ENCODE measurements at regions not wholly inside any gene's neighbourhood (a gene's known extent, or its start where the extent isn't known, plus 50 kb on each side); places are given as distances from the start of the nearest gene placed in this dataset.
"Not testable (repeated sequence)": the region's sequence is repeated elsewhere in the genome, so short reads cannot be mapped to it uniquely, and the experiment has no call there.

DNA sequence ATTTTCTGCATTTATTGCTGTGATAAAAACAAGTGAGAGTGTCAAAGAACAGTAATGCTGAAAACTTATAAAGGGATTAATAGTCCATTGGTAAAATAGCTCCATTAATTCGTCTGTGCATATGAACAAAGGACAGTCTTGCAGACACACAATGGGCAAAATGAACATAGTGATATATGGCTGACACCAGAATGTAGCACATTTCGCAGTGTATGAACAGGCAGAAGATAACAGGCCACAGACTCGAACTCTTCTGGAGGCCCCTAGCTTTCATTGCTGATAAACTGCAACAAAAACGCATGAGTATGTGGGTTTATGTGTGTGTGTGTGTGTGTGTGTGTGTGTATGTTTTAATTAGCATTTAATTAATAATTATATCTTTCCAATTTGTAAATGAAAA, 354.8 kb downstream of the TAF11L14 start:
- Histone ChIP-seq H3K9me3 (ENCODE audit: control insufficient read depth in 2 of 2, low read length in 2 of 2) (no peaks in the 10 kb centered on the region), H3K9ac (ENCODE audit: low read depth in 1 of 2, low read length in 2 of 2) (no peak overlapping the region), H3K27me3 (ENCODE audit: control insufficient read depth in 2 of 2, insufficient read depth in 2 of 2, low read length in 2 of 2) (no peaks in the 10 kb centered on the region), H3K27ac (ENCODE audit: low read depth in 2 of 2, low read length in 2 of 2) (no peak overlapping the region), H3K4me1 (ENCODE audit: control insufficient read depth in 2 of 2, insufficient read depth in 2 of 2, low read length in 2 of 2) (no peaks in the 10 kb centered on the region), H3K4me3 (ENCODE audit: low read length in 2 of 2) (no peak overlapping the region), H3K36me3 (ENCODE audit: control insufficient read depth in 2 of 2, insufficient read depth in 2 of 2, low read length in 2 of 2) (no peaks in the 10 kb centered on the region)

GRCh38 chr5:17989567-17990563, 355.6 kb downstream of the TAF11L14 start:
- no peaks in the 10 kb centered on the region for H3K27me3 ChIP-seq (ENCODE audit: control insufficient read depth in 2 of 2, insufficient read depth in 2 of 2, low read length in 2 of 2)

GRCh38 chr5:17991775-17992174, 357.5 kb downstream of the TAF11L14 start:
- no peak overlapping the region for H3K4me3 ChIP-seq (ENCODE audit: low read length in 2 of 2)
- no peak overlapping the region for H3K9ac ChIP-seq (ENCODE audit: low read depth in 1 of 2, low read length in 2 of 2)
- no peaks in the 10 kb centered on the region for H3K4me1 ChIP-seq (ENCODE audit: control insufficient read depth in 2 of 2, insufficient read depth in 2 of 2, low read length in 2 of 2)
- H3K27me3 ChIP-seq (ENCODE audit: control insufficient read depth in 2 of 2, insufficient read depth in 2 of 2, low read length in 2 of 2) = no peaks in the 10 kb centered on the region
- H3K36me3 ChIP-seq (ENCODE audit: control insufficient read depth in 2 of 2, insufficient read depth in 2 of 2, low read length in 2 of 2) = no peaks in the 10 kb centered on the region
- H3K9me3 ChIP-seq (ENCODE audit: control insufficient read depth in 2 of 2, low read length in 2 of 2) = no peaks in the 10 kb centered on the region
- H3K27ac ChIP-seq (ENCODE audit: low read depth in 2 of 2, low read length in 2 of 2) = no peak overlapping the region

More at GRCh38 chr5:17989567-17990563, 355.6 kb downstream of the TAF11L14 start:
- Histone ChIP-seq H3K9ac (ENCODE audit: low read depth in 1 of 2, low read length in 2 of 2) (no peak overlapping the region), H3K4me1 (ENCODE audit: control insufficient read depth in 2 of 2, insufficient read depth in 2 of 2, low read length in 2 of 2) (no peaks in the 10 kb centered on the region), H3K9me3 (ENCODE audit: control insufficient read depth in 2 of 2, low read length in 2 of 2) (no peaks in the 10 kb centered on the region), H3K4me3 (ENCODE audit: low read length in 2 of 2) (no peak overlapping the region), H3K36me3 (ENCODE audit: control insufficient read depth in 2 of 2, insufficient read depth in 2 of 2, low read length in 2 of 2) (no peaks in the 10 kb centered on the region), H3K27ac (ENCODE audit: low read depth in 2 of 2, low read length in 2 of 2) (no peak overlapping the region)

- H3K9me3 ChIP-seq (ENCODE audit: control insufficient read depth in 2 of 2, low read length in 2 of 2) = no peaks in the 10 kb centered on the region
These were observed 358.0 kb downstream of the TAF11L14 start for GRCh38 chr5:17992291-17992690.

DNA sequence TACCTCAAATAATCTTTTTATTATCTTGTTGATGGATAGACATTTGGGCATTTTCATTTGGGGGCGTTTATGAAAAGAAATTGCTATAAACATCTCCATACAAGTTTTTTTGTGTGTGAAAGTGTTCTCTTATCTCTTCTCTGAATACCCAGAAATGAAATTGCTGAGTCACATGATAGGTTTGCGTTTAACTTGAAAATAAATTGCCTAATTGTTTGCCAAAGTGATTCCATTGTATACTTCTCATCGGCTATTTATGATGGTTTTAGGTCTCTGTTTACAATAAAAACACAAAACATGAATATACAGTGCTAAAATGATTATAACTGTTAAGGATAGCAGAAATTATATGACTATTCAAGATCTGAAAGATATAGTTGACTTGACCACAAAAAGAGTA, 361.7 kb downstream of the TAF11L14 start:
- H3K9ac ChIP-seq (ENCODE audit: low read depth in 1 of 2, low read length in 2 of 2) = no peak overlapping the region
- no peaks in the 10 kb centered on the region for H3K36me3 ChIP-seq (ENCODE audit: control insufficient read depth in 2 of 2, insufficient read depth in 2 of 2, low read length in 2 of 2)
- H3K27me3 ChIP-seq (ENCODE audit: control insufficient read depth in 2 of 2, insufficient read depth in 2 of 2, low read length in 2 of 2) = no peaks in the 10 kb centered on the region
- peaks cover 2 to 3% of the 10 kb centered on the region in 2 donors for H3K9me3 ChIP-seq (ENCODE audit: control insufficient read depth in 2 of 2, low read length in 2 of 2)
- H3K27ac ChIP-seq (ENCODE audit: low read depth in 2 of 2, low read length in 2 of 2) = no peak overlapping the region
- H3K4me3 ChIP-seq (ENCODE audit: low read length in 2 of 2) = no peak overlapping the region
- no peaks in the 10 kb centered on the region for H3K4me1 ChIP-seq (ENCODE audit: control insufficient read depth in 2 of 2, insufficient read depth in 2 of 2, low read length in 2 of 2)

More at GRCh38 chr5:17992291-17992690, 358.0 kb downstream of the TAF11L14 start:
- H3K4me1 ChIP-seq (ENCODE audit: control insufficient read depth in 2 of 2, insufficient read depth in 2 of 2, low read length in 2 of 2) = no peaks in the 10 kb centered on the region
- no peak overlapping the region for H3K4me3 ChIP-seq (ENCODE audit: low read length in 2 of 2)
- H3K9ac ChIP-seq (ENCODE audit: low read depth in 1 of 2, low read length in 2 of 2) = no peak overlapping the region
- H3K27ac ChIP-seq (ENCODE audit: low read depth in 2 of 2, low read length in 2 of 2) = no peak overlapping the region
- no peaks in the 10 kb centered on the region for H3K36me3 ChIP-seq (ENCODE audit: control insufficient read depth in 2 of 2, insufficient read depth in 2 of 2, low read length in 2 of 2)
- H3K27me3 ChIP-seq (ENCODE audit: control insufficient read depth in 2 of 2, insufficient read depth in 2 of 2, low read length in 2 of 2) = no peaks in the 10 kb centered on the region

DNA sequence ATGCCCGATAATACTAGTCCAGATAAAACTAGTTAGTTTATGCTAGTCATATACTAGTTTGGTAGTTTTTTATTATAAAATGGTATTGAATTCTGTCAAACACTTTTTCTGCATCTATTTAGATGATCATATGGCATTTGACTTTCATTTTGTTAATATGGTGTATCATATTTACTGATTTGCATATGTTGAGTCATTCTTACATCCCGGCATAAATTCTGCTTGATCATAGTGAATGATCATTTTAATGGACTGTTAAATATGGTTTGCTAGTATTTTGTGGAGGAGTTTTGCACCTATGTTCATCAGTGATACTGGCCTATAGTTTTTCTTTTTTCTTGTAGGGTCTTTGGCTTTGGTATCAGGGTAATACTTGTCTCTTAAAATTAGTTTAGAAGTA, 365.6 kb downstream of the TAF11L14 start:
- Histone ChIP-seq H3K9me3 (ENCODE audit: control insufficient read depth in 2 of 2, low read length in 2 of 2) (peaks cover 2 to 3% of the 10 kb centered on the region in 2 donors), H3K4me3 (ENCODE audit: low read length in 2 of 2) (no peak overlapping the region), H3K36me3 (ENCODE audit: control insufficient read depth in 2 of 2, insufficient read depth in 2 of 2, low read length in 2 of 2) (no peaks in the 10 kb centered on the region), H3K9ac (ENCODE audit: low read depth in 1 of 2, low read length in 2 of 2) (no peak overlapping the region), H3K4me1 (ENCODE audit: control insufficient read depth in 2 of 2, insufficient read depth in 2 of 2, low read length in 2 of 2) (no peaks in the 10 kb centered on the region), H3K27me3 (ENCODE audit: control insufficient read depth in 2 of 2, insufficient read depth in 2 of 2, low read length in 2 of 2) (no peaks in the 10 kb centered on the region), H3K27ac (ENCODE audit: low read depth in 2 of 2, low read length in 2 of 2) (no peak overlapping the region)

DNA sequence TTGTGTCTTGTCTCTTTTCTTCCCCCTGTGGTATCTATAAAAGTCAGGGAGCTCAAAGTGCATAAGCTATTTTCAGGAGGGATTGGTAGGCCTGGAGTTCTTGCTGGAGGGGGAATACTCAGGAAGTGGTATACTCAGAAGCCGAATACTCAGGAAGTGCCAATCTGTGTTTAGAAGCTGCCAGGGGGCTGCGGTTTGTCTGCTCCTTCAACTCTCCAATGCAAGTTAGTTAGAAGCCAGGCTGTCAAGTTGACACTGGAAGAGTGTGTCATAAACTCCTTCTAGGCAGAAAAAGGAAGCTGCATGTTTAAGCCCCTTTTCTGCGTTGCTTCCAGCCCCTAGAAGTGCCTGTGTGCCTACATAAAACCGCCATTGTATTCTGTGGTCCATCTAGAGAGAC, 366.5 kb downstream of the TAF11L14 start:
- H3K36me3 ChIP-seq (ENCODE audit: control insufficient read depth in 2 of 2, insufficient read depth in 2 of 2, low read length in 2 of 2) = no peaks in the 10 kb centered on the region
- no peak overlapping the region for H3K9ac ChIP-seq (ENCODE audit: low read depth in 1 of 2, low read length in 2 of 2)

GRCh38 chr5:18003312-18003711, 369.1 kb downstream of the TAF11L14 start:
- Histone ChIP-seq H3K27me3 (ENCODE audit: control insufficient read depth in 2 of 2, insufficient read depth in 2 of 2, low read length in 2 of 2) (no peaks in the 10 kb centered on the region), H3K4me1 (ENCODE audit: control insufficient read depth in 2 of 2, insufficient read depth in 2 of 2, low read length in 2 of 2) (no peaks in the 10 kb centered on the region), H3K9me3 (ENCODE audit: control insufficient read depth in 2 of 2, low read length in 2 of 2) (peaks cover 0 to 2% of the 10 kb centered on the region in 2 donors), H3K9ac (ENCODE audit: low read depth in 1 of 2, low read length in 2 of 2) (no peak overlapping the region), H3K27ac (ENCODE audit: low read depth in 2 of 2, low read length in 2 of 2) (no peak overlapping the region), H3K36me3 (ENCODE audit: control insufficient read depth in 2 of 2, insufficient read depth in 2 of 2, low read length in 2 of 2) (no peaks in the 10 kb centered on the region), H3K4me3 (ENCODE audit: low read length in 2 of 2) (no peak overlapping the region)

More for the DNA sequence above, 366.5 kb downstream of the TAF11L14 start:
- H3K27ac ChIP-seq (ENCODE audit: low read depth in 2 of 2, low read length in 2 of 2) = no peak overlapping the region
- H3K4me1 ChIP-seq (ENCODE audit: control insufficient read depth in 2 of 2, insufficient read depth in 2 of 2, low read length in 2 of 2) = no peaks in the 10 kb centered on the region
- no peak overlapping the region for H3K4me3 ChIP-seq (ENCODE audit: low read length in 2 of 2)
- peaks cover 2 to 3% of the 10 kb centered on the region in 2 donors for H3K9me3 ChIP-seq (ENCODE audit: control insufficient read depth in 2 of 2, low read length in 2 of 2)
- H3K27me3 ChIP-seq (ENCODE audit: control insufficient read depth in 2 of 2, insufficient read depth in 2 of 2, low read length in 2 of 2) = no peaks in the 10 kb centered on the region

GRCh38 chr5:18003784-18004183, 369.5 kb downstream of the TAF11L14 start:
- Histone ChIP-seq H3K27ac (ENCODE audit: low read depth in 2 of 2, low read length in 2 of 2) (no peak overlapping the region), H3K9me3 (ENCODE audit: control insufficient read depth in 2 of 2, low read length in 2 of 2) (peaks cover 0 to 2% of the 10 kb centered on the region in 2 donors), H3K4me1 (ENCODE audit: control insufficient read depth in 2 of 2, insufficient read depth in 2 of 2, low read length in 2 of 2) (no peaks in the 10 kb centered on the region), H3K27me3 (ENCODE audit: control insufficient read depth in 2 of 2, insufficient read depth in 2 of 2, low read length in 2 of 2) (no peaks in the 10 kb centered on the region), H3K36me3 (ENCODE audit: control insufficient read depth in 2 of 2, insufficient read depth in 2 of 2, low read length in 2 of 2) (no peaks in the 10 kb centered on the region), H3K9ac (ENCODE audit: low read depth in 1 of 2, low read length in 2 of 2) (no peak overlapping the region), H3K4me3 (ENCODE audit: low read length in 2 of 2) (no peak overlapping the region)

DNA sequence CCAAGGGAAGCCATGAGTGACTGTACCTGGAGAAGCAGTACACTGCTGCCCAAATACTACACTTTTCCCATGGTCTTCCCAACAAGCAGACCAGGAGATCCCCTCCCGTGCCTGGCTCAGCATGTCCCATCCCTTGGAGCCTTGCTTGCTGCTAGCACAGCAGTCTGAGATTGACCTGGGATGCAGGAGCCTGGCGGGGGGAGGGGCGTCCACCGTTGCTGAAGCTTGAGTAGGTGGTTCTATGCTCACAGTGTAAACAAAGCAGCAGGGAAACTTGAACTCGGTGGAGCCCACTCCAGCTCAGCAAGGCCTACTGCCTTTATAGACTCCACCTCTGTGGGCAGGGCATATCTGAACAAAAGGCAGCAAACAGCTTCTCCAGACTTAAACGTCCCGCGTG, 372.0 kb downstream of the TAF11L14 start:
- not testable (repeated sequence) for H3K27me3 ChIP-seq (ENCODE audit: control insufficient read depth in 2 of 2, insufficient read depth in 2 of 2, low read length in 2 of 2); H3K27ac ChIP-seq (ENCODE audit: low read depth in 2 of 2, low read length in 2 of 2); H3K4me3 ChIP-seq (ENCODE audit: low read length in 2 of 2); H3K36me3 ChIP-seq (ENCODE audit: control insufficient read depth in 2 of 2, insufficient read depth in 2 of 2, low read length in 2 of 2); H3K9ac ChIP-seq (ENCODE audit: low read depth in 1 of 2, low read length in 2 of 2); H3K4me1 ChIP-seq (ENCODE audit: control insufficient read depth in 2 of 2, insufficient read depth in 2 of 2, low read length in 2 of 2); H3K9me3 ChIP-seq (ENCODE audit: control insufficient read depth in 2 of 2, low read length in 2 of 2)
